Tibial nerve (tissue), 4 donors: ENCODE measurements at regions not wholly inside any gene's neighbourhood (a gene's known extent, or its start where the extent isn't known, plus 50 kb on each side); places are given as distances from the start of the nearest gene placed in this dataset.
"Not testable (repeated sequence)": the region's sequence is repeated elsewhere in the genome, so short reads cannot be mapped to it uniquely, and the experiment has no call there.

Experiments
- DNase-seq, 2 donors: peaks; one replicate each; pipeline ENCODE4 v3.0.0-alpha.2; 2019; ENCODE audit warnings: low spot score in 2 of 2
- H3K27ac ChIP-seq, 4 donors: fragments of 200-600 bp; sonication (generic) in 3 of 4; one replicate each; pipeline ENCODE4 v1.5.1; 2017 to 2019; ENCODE audit warnings: mild to moderate bottlenecking in 1 of 4
- H3K27me3 ChIP-seq, 2 donors: fragments of 200-600 bp; sonication (generic) in 1 of 2; one replicate each; pipeline versions ENCODE4 v1.5.1 to v1.6.0; 2017 to 2019
- H3K36me3 ChIP-seq, 3 donors: fragments of 200-600 bp; sonication (generic); one replicate each; pipeline ENCODE4 v1.5.1; 2018 to 2019
- H3K4me1 ChIP-seq, 4 donors: fragments of 200-600 bp; sonication (generic) in 3 of 4; one replicate each; pipeline ENCODE4 v1.5.1; 2017 to 2019
- H3K4me3 ChIP-seq, 4 donors: fragments of 200-600 bp; sonication (generic) in 3 of 4; one replicate each; pipeline ENCODE4 v1.5.1; 2017 to 2019; ENCODE audit warnings: mild to moderate bottlenecking in 1 of 4, moderate library complexity in 1 of 4
- H3K9me3 ChIP-seq, 4 donors: fragments of 200-600 bp; sonication (generic) in 3 of 4; one replicate each; pipeline ENCODE4 v1.5.1; 2017 to 2019
- EP300 ChIP-seq, 2 donors: sonication (generic); formaldehyde crosslinking; IDR thresholded peaks; one replicate each; pipeline ENCODE4 v1.6.1; 2017; ENCODE audit warnings: antibody characterized with exemption in 2 of 2, mild to moderate bottlenecking in 1 of 2
- POLR2A ChIP-seq, 2 donors: fragments of 450-650 bp; IDR thresholded peaks; one replicate each; pipeline ENCODE4 v1.6.1; 2017; ENCODE audit warnings: antibody characterized with exemption in 2 of 2, mild to moderate bottlenecking in 2 of 2, moderate library complexity in 2 of 2
- WGBS, 2 donors: methylation state at CpG; one replicate each; pipeline ENCODE4 v1.1.5; 2018; 5-methylcytosine and 5-hydroxymethylcytosine counted together
- TF ChIP-seq, protein P1 (sequence below), 5 experiments: fragments of 200-600 bp in 3 of 5; fragments of 450-650 bp in 2 of 5; sonication (generic) in 3 of 5; IDR thresholded peaks; one replicate each; pipeline ENCODE4 v1.5.1; 2016 to 2019; ENCODE audit warnings: antibody characterized with exemption in 5 of 5, mild to moderate bottlenecking in 3 of 5, moderate library complexity in 2 of 5

DNA sequence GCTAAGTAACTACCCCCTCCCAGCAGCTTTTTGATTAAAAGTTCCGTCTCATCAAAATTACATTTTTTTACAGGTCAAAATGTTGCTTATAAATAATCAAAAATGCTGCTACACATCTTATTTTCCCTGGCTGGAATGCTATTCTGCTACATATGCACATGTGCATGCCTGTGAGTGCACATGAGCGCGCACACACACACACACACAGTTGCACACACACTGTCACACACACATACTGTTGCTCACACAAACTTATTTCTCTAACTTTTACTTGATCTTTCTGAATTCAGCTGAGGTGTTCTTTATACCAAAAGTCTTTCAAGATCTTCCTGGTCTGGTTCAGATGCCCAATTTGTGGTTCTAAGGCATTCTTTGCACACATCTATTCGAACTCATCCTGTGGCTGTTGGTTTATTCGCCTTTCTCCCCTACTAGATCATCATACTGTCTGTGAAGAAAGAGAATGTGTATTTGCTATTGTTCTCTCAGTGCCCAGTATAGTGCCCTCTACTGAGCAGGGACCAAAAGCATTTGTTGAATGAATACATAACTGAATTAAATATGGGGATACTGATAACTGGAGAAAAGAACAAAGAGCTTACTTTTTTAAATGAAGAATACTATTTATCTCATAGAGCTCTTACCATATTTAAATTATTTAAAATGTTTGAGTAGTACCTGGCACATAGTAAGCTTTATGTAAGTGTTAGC lies 68.1 kb upstream of the CCDC179 start:
- H3K27ac ChIP-seq, result no peak overlapping the region
- 78 to 80% methylated on average over 5 of the region's 5 CpGs for WGBS, 2 donors

GRCh38 chr11:22930816-22931594 lies 70.7 kb upstream of the CCDC179 start:
- no peaks in the 10 kb centered on the region for H3K9me3 ChIP-seq
- H3K36me3 ChIP-seq, result no peaks in the 10 kb centered on the region
- no peaks in the 10 kb centered on the region for H3K27me3 ChIP-seq
- no peak overlapping the region for H3K27ac ChIP-seq
- no peaks in the 10 kb centered on the region for H3K4me1 ChIP-seq
- H3K4me3 ChIP-seq, result no peak overlapping the region
- DNase-seq, result no peak
- 91% methylated on average over 5 of the region's 5 CpGs for WGBS, 2 donors
- TF ChIP-seq, protein P1, sequence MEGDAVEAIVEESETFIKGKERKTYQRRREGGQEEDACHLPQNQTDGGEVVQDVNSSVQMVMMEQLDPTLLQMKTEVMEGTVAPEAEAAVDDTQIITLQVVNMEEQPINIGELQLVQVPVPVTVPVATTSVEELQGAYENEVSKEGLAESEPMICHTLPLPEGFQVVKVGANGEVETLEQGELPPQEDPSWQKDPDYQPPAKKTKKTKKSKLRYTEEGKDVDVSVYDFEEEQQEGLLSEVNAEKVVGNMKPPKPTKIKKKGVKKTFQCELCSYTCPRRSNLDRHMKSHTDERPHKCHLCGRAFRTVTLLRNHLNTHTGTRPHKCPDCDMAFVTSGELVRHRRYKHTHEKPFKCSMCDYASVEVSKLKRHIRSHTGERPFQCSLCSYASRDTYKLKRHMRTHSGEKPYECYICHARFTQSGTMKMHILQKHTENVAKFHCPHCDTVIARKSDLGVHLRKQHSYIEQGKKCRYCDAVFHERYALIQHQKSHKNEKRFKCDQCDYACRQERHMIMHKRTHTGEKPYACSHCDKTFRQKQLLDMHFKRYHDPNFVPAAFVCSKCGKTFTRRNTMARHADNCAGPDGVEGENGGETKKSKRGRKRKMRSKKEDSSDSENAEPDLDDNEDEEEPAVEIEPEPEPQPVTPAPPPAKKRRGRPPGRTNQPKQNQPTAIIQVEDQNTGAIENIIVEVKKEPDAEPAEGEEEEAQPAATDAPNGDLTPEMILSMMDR (IDR thresholded peaks at IDR 0.05), result no peak
- TF ChIP-seq POLR2A (IDR thresholded peaks at IDR 0.05) (no peak), EP300 (IDR thresholded peaks at IDR 0.05) (no peak)

More for the DNA sequence above, 68.1 kb upstream of the CCDC179 start:
- H3K4me1 ChIP-seq, result no peaks in the 10 kb centered on the region
- no peaks in the 10 kb centered on the region for H3K27me3 ChIP-seq
- no peak overlapping the region for H3K4me3 ChIP-seq
- no peaks in the 10 kb centered on the region for H3K36me3 ChIP-seq
- TF ChIP-seq EP300 (IDR thresholded peaks at IDR 0.05) (no peak), POLR2A (IDR thresholded peaks at IDR 0.05) (no peak)
- TF ChIP-seq, protein P1 (IDR thresholded peaks at IDR 0.05), result no peak
- no peak for DNase-seq
- no peaks in the 10 kb centered on the region for H3K9me3 ChIP-seq

GRCh38 chr11:22938691-22939090 lies 78.4 kb upstream of the CCDC179 start:
- no peak for DNase-seq
- WGBS, 2 donors, result 73 to 79% methylated on average over 1 of the region's 1 CpG
- TF ChIP-seq EP300 (IDR thresholded peaks at IDR 0.05) (no peak), POLR2A (IDR thresholded peaks at IDR 0.05) (no peak)
- TF ChIP-seq, protein P1 (IDR thresholded peaks at IDR 0.05), result no peak

GRCh38 chr11:22941544-22941943 lies 81.3 kb upstream of the CCDC179 start:
- H3K4me1 ChIP-seq, H3K36me3 ChIP-seq, H3K27me3 ChIP-seq, H3K4me3 ChIP-seq, H3K9me3 ChIP-seq, H3K27ac ChIP-seq, DNase-seq: not testable (repeated sequence)
- 90 to 91% methylated on average over 3 of the region's 3 CpGs for WGBS, 2 donors

More at GRCh38 chr11:22938691-22939090, 78.4 kb upstream of the CCDC179 start:
- no peaks in the 10 kb centered on the region for H3K27me3 ChIP-seq
- H3K27ac ChIP-seq, result no peak overlapping the region
- H3K9me3 ChIP-seq, result peaks cover 0 to 7% (median 0%) of the 10 kb centered on the region in 4 donors
- H3K4me3 ChIP-seq, result no peak overlapping the region
- H3K4me1 ChIP-seq, result no peaks in the 10 kb centered on the region
- no peaks in the 10 kb centered on the region for H3K36me3 ChIP-seq

DNA sequence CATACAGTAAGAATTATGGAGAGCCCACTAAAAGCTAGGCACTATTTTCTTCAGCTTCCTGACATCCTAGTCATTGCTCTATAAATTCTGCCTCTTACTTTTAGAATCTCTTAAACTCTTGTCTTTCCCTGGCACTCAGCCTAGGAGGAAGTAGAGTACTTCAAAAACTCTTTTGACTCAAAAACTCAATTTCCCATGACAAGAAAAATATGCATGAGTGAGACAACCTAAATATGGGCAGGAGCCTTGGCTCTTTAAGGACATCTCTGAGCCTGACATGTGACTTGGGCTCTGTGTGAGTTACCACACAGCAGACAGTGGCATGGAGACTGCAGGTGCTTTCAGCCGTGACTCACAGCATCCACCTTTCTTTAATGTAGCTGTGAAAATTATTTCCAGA lies 97.5 kb upstream of the CCDC179 start:
- Histone ChIP-seq H3K27ac (no peak overlapping the region), H3K9me3 (peaks cover 0 to 8% (median 0%) of the 10 kb centered on the region in 4 donors), H3K27me3 (no peaks in the 10 kb centered on the region), H3K4me3 (no peak overlapping the region), H3K4me1 (no peaks in the 10 kb centered on the region), H3K36me3 (no peaks in the 10 kb centered on the region)
- no peak for TF ChIP-seq EP300 (IDR thresholded peaks at IDR 0.05)
- TF ChIP-seq, protein P1 (IDR thresholded peaks at IDR 0.05), result no peak
- TF ChIP-seq POLR2A (IDR thresholded peaks at IDR 0.05), result no peak
- 64 to 68% methylated on average over 1 of the region's 1 CpG for WGBS, 2 donors
- DNase-seq, result no peak
